Omental fat pad (tissue), 3 donors: ENCODE measurements at regions not wholly inside any gene's neighbourhood (a gene's known extent, or its start where the extent isn't known, plus 50 kb on each side); places are given as distances from the start of the nearest gene placed in this dataset.

Experiments used
- ATAC-seq: fragments of 150-250 bp; one replicate; pipeline ENCODE4 v1.9.1; 2016; ENCODE audit warnings: mild to moderate bottlenecking, moderate library complexity; ENCODE audit not compliant: low FRiP score
- DNase-seq: peaks from one replicate; pipeline ENCODE4 v3.0.0-alpha.2; 2019; ENCODE audit warnings: low spot score
- TF ChIP-seq, protein P1 (sequence below), 3 donors: fragments of 450-650 bp; IDR thresholded peaks; one replicate each; pipeline ENCODE4 v1.5.1; 2016 to 2017; ENCODE audit warnings: antibody characterized with exemption in 3 of 3, mild to moderate bottlenecking in 3 of 3, moderate library complexity in 2 of 3

DNA sequence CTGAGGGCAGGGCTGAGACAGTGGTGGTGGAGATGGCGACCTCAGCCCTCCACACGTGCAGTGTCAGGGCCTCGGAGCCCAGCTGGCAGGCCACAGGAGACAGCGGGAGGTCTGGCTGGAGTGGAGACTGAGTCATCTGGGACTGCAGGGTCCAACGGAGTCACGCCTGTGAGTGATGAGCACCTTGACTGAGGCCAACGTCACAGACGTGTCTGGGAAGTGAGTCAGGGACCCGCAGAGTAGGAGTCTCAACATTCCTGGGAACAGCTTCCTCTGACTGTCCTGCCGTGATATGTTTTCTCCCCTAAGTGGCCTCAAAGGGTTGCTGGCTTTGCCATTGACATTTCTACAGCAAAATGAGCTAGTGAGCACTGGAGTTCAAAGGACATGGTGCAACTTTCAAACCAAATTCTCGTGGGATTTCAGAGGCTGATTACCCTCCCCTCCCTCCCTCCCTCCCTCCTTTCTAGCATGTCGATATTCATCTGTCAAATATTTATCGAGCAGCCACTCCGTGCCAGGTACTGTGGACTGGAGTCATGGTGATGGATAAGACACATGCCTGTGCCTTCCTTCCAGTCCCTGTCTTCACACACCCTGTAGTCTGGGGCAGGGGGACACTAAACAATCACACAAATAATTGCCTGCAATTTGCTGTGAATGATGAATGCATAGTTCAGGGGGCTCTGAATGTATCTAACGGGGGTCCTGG, 53.3 kb upstream of the AMOTL2 start:
- peak; percentile 67 for ATAC-seq
- no peak for DNase-seq
- TF ChIP-seq, protein P1, sequence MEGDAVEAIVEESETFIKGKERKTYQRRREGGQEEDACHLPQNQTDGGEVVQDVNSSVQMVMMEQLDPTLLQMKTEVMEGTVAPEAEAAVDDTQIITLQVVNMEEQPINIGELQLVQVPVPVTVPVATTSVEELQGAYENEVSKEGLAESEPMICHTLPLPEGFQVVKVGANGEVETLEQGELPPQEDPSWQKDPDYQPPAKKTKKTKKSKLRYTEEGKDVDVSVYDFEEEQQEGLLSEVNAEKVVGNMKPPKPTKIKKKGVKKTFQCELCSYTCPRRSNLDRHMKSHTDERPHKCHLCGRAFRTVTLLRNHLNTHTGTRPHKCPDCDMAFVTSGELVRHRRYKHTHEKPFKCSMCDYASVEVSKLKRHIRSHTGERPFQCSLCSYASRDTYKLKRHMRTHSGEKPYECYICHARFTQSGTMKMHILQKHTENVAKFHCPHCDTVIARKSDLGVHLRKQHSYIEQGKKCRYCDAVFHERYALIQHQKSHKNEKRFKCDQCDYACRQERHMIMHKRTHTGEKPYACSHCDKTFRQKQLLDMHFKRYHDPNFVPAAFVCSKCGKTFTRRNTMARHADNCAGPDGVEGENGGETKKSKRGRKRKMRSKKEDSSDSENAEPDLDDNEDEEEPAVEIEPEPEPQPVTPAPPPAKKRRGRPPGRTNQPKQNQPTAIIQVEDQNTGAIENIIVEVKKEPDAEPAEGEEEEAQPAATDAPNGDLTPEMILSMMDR (IDR thresholded peaks at IDR 0.05): no peak

DNA sequence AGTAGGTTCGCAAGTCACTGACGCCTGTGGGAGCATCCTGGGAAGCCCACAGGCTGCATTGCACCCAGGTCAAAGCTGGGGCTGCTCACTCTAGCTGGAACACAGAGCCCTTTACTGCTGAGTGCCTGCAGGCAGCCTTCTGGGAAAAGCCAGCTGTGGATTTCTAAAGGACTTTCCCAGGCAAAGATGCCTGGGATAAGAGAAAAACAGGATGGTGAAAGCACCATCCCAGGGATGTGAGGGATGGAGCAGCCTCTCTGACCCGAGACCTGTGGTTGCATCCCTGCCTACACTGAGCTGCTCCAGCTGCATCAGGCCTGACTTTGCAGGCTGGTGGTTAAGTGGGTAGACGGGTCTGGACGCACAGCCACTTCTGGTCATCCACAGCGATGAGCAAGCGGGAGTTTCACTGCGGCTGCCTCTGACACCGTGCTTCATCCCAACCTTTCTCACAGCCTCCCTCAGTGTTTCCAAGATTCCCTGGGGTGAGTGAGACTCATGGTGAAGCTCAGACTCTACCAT, 52.5 kb upstream of the AMOTL2 start:
- TF ChIP-seq, protein P1 (IDR thresholded peaks at IDR 0.05): no peak
- DNase-seq: no peak
- ATAC-seq: no peak

DNA sequence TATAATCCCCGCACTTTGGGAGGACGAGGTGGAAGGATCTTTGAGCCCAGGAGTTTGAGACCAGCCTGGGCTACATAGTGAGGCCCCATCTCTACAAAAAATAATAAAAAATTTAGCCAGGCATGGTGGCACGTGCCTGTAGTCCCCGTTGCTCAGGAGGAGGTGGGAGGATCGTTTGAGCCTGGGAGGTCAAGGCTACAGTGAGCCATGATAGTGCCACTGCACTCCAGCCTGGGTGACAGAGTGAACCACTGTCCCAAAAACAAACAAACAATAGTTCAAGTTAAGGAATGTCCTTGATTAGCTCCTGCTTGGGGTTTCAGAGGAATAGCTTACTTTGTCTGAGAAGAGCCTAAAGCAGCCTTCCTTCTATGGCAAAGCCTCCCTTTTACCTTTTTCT, 51.7 kb upstream of the AMOTL2 start:
- no peak for DNase-seq
- no peak for ATAC-seq
- TF ChIP-seq, protein P1 (IDR thresholded peaks at IDR 0.05): no peak
